COLO829 (cell line): ENCODE measurements at regions not wholly inside any gene's neighbourhood (a gene's known extent, or its start where the extent isn't known, plus 50 kb on each side); places are given as distances from the start of the nearest gene placed in this dataset.

Experiments
- DNase-seq: peaks from one replicate; pipeline ENCODE4 v3.0.0; 2012; ENCODE audit warnings: low spot score

- DNase-seq = no peak
Observed at GRCh38 chr6:10048370-10049297, 366.2 kb downstream of the TFAP2A start.

GRCh38 chr6:10042280-10042679 is 372.6 kb downstream of the TFAP2A start:
- no peak for DNase-seq

- DNase-seq = no peak
Observed at GRCh38 chr6:10033223-10033829, 381.5 kb downstream of the TFAP2A start.

GRCh38 chr6:10031617-10032016 is 383.3 kb downstream of the TFAP2A start:
- DNase-seq = no peak

- no peak for DNase-seq
Observed at GRCh38 chr6:10030942-10031537, 383.8 kb downstream of the TFAP2A start.

GRCh38 chr6:10028222-10028621 is 386.7 kb downstream of the TFAP2A start:
- DNase-seq = no peak

- DNase-seq = peak; percentile 8
Observed at GRCh38 chr6:10019851-10020250, 395.0 kb downstream of the TFAP2A start.

- DNase-seq = peak; percentile 16
Observed at GRCh38 chr6:10014557-10014956, 400.3 kb downstream of the TFAP2A start.

- DNase-seq = no peak
Observed at GRCh38 chr6:10000551-10000950, 414.3 kb downstream of the TFAP2A start.

- no peak for DNase-seq
Observed at GRCh38 chr6:9999796-10000195, 415.1 kb downstream of the TFAP2A start.

- no peak for DNase-seq
Observed at GRCh38 chr6:9986273-9986672, 428.6 kb downstream of the TFAP2A start.

GRCh38 chr6:9985481-9985880 is 429.4 kb downstream of the TFAP2A start:
- no peak for DNase-seq

- DNase-seq = no peak
Observed at GRCh38 chr6:9984607-9985006, 430.3 kb downstream of the TFAP2A start.

GRCh38 chr6:9983168-9983567 is 431.7 kb downstream of the TFAP2A start:
- DNase-seq = no peak

GRCh38 chr6:9982215-9982614 is 432.7 kb downstream of the TFAP2A start:
- no peak for DNase-seq

- no peak for DNase-seq
Observed at GRCh38 chr6:9979996-9980395, 434.9 kb downstream of the TFAP2A start.

GRCh38 chr6:9978480-9978879 is 436.4 kb downstream of the TFAP2A start:
- DNase-seq = no peak

- DNase-seq = no peak
Observed at GRCh38 chr6:9977411-9977810, 437.5 kb downstream of the TFAP2A start.

- no peak for DNase-seq
Observed at GRCh38 chr6:9961646-9962045, 453.2 kb downstream of the TFAP2A start.

- DNase-seq = no peak
Observed at GRCh38 chr6:9957215-9957759, 457.6 kb downstream of the TFAP2A start.

GRCh38 chr6:9948678-9949077 is 466.2 kb downstream of the TFAP2A start:
- DNase-seq = no peak

GRCh38 chr6:9943986-9944385 is 470.9 kb downstream of the TFAP2A start:
- no peak for DNase-seq

- no peak for DNase-seq
Observed at GRCh38 chr6:9943026-9943425, 471.8 kb downstream of the TFAP2A start.
